ENCODE measurements at regions not wholly inside any gene's neighbourhood (a gene's known extent, or its start where the extent isn't known, plus 50 kb on each side); places are given as distances from the start of the nearest gene placed in this dataset.
"Not testable (repeated sequence)": the region's sequence is repeated elsewhere in the genome, so short reads cannot be mapped to it uniquely, and the experiment has no call there.

DNA sequence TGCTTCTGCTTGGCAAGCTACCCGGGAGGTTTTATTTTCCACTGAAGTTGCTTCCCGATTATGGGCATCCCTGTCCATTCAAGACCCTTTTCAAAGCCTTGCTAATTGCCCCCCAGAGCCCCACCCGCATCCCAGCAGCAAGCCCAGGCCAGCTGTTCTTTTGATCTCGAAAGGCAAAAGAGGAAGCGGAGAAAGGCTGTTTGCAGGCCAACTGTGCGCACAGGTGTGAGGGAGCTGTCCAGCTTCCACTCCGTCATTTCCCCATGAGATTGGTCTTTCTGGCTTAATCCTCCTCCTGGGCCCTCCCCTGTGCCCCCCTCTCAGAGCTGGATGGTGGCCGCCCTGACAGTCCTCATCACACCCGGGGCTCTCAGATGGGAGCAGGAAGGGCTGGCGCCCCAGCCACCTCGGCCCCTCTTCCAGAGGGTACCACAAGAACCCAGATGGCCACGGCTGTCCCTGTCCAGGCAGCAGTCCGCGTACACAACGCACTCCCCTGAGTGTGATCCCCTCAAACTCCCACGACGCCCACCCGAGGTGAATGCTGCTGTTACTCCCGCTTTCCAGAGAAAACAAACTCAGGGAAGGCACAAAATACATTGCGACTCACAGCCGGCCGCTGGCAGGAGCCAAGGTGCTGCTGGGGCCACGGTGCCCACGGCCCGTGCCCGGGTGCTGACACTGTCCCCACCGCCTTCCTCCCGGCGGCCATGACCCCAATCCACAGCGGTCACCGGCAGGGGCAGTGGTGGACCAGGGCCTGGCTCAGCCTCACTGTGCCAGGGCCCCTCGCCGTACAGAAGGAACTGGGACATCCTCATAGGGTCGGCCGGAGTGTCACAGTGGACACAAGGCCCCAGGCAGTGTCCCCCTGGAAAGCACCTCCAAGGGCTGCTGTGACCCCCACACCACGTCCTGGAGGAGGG, 121.9 kb downstream of the CRYAA start:
- H3K27ac Mint-ChIP-seq: no peak overlapping the region
- ATAC-seq (no peak), DNase-seq (no peak)
- peaks cover 2% of the 10 kb centered on the region for H3K27me3 Mint-ChIP-seq
- no peak overlapping the region for H3K4me3 Mint-ChIP-seq
- peaks cover 2% of the 10 kb centered on the region for H3K9me3 Mint-ChIP-seq
- H3K36me3 Mint-ChIP-seq (ENCODE audit: low read depth): no peaks in the 10 kb centered on the region
- peaks cover 2% of the 10 kb centered on the region for H3K4me1 Mint-ChIP-seq

DNA sequence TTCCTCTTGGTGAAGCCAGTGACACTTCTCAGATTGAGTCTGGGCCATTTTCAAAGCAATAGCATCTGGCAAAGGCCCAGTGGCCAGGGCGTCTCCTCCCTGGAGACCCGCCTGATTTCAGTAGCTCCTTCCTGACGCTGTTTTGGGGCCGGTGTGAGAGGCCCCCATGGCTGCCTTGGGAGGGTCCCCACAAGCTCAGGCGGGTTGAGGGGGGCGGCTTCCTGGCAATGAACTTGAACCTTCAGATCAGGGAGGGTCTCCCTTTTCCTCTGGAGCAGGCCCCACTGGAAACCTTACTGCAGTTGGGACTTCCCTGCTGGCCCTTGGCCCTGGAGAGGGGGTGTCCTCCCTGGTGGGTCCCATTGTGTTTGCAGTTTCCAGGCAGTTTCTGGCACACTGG, 121.2 kb downstream of the CRYAA start:
- ATAC-seq: no peak
- H3K36me3 Mint-ChIP-seq (ENCODE audit: low read depth): no peaks in the 10 kb centered on the region
- no peak for DNase-seq
- H3K27ac Mint-ChIP-seq: no peak overlapping the region
- H3K4me1 Mint-ChIP-seq: no peaks in the 10 kb centered on the region
- H3K4me3 Mint-ChIP-seq: no peak overlapping the region
- H3K9me3 Mint-ChIP-seq: no peaks in the 10 kb centered on the region
- H3K27me3 Mint-ChIP-seq: peaks cover 2% of the 10 kb centered on the region

DNA sequence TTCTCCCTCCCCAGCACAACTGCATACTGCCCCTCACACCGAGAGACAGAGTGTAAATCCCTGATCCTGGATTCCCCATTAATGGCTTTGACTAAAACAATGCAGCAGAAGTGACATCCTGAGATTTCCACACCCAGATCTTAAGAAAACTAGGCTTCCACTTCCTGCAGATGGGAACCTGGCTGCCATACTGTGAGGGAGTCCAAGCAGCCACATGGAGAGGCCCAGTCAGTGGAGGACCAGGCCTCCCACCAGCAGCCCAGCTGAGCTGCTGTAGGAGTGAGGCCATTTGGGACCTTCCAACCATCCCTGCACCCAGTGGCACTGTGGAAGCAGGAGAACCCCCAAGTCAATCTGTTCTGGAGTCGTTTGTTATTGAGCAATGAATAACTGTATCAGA, 120.6 kb downstream of the CRYAA start:
- H3K27me3 Mint-ChIP-seq: peaks cover 2% of the 10 kb centered on the region
- no peaks in the 10 kb centered on the region for H3K36me3 Mint-ChIP-seq (ENCODE audit: low read depth)
- no peak overlapping the region for H3K4me3 Mint-ChIP-seq
- H3K9me3 Mint-ChIP-seq: no peaks in the 10 kb centered on the region
- H3K4me1 Mint-ChIP-seq: no peaks in the 10 kb centered on the region
- DNase-seq: no peak
- ATAC-seq: no peak
- no peak overlapping the region for H3K27ac Mint-ChIP-seq

DNA sequence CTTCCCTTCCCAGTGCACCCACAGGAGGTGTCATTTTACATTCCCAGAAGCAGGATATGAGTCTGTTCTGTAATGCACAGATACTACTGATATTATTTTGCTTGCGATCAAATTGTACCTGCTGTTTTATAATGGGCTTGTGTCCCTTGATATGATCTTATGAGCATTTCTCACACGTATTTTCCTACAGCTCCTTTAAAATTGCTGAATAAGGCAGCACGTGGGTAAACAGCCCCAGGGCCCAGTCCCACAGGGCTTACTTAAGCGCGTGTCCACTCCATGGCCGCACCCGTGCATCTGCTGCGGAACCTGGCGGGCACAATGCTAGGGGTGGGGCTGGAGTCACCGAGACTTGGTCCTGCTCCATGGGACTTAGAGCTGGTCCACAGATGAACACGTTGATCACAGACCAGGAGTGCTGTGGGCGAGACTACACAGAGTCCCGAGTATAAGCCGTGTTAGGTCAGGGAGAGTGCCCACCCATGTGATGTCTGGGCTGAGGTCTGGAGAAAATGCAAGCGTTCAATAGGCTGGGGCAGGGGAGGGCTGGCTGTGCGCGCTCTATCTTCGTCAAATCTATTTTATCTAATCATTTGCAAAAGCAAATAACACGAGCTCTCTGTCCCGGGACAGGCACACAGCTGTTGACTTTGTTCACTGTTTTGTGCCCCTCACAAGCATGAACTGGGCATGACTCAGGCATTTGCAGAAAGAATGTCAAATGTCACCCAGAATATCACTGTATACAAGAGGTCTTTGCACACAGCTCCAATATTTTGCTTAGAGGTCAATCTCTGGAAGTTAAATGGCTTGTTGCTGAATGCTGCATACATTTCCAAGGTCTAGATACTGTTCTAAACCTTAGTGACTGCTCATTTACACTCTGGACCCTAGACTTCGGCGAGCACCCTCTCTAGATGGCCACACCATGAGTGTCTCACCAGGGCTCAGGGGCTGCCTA, 119.3 kb downstream of the CRYAA start:
- H3K27ac Mint-ChIP-seq: no peak overlapping the region
- no peak for DNase-seq
- no peaks in the 10 kb centered on the region for H3K4me1 Mint-ChIP-seq
- H3K4me3 Mint-ChIP-seq: no peak overlapping the region
- ATAC-seq: no peak
- H3K9me3 Mint-ChIP-seq: no peaks in the 10 kb centered on the region
- no peaks in the 10 kb centered on the region for H3K36me3 Mint-ChIP-seq (ENCODE audit: low read depth)
- H3K27me3 Mint-ChIP-seq: no peaks in the 10 kb centered on the region

DNA sequence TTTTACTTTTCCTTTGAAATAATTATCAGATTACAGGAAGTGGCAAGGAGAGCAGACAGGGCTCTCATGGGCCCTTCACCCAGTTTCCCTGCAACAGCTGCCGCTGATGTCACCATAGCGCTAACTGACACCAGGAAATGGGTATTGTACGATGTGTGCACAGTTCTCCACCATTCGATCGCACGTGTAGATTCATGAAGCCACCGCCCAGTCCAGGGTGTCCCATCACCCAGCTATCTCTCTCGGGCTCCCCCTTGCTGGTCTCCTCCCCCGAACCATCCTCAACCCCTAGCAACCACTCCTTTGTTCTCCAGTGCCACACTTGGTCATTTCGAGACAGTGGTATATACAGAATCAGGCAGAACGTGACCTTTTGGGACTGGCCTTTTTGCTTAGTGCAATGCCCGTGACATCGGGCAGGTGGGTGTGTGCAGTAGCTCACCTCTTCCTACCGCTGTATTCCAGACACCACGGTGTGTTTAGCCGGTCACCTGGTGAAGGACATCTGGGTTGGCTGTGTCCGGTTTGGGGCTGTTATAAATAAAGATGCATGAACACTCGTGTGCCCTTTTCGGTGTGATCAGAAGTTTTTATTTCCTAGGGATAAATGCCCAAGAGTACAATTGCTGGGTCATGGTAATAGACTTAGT, 118.4 kb downstream of the CRYAA start:
- H3K4me3 Mint-ChIP-seq: no peak overlapping the region
- no peaks in the 10 kb centered on the region for H3K36me3 Mint-ChIP-seq (ENCODE audit: low read depth)
- no peak for DNase-seq
- H3K9me3 Mint-ChIP-seq: no peaks in the 10 kb centered on the region
- ATAC-seq: no peak
- no peaks in the 10 kb centered on the region for H3K27me3 Mint-ChIP-seq
- H3K27ac Mint-ChIP-seq: no peak overlapping the region
- no peaks in the 10 kb centered on the region for H3K4me1 Mint-ChIP-seq

DNA sequence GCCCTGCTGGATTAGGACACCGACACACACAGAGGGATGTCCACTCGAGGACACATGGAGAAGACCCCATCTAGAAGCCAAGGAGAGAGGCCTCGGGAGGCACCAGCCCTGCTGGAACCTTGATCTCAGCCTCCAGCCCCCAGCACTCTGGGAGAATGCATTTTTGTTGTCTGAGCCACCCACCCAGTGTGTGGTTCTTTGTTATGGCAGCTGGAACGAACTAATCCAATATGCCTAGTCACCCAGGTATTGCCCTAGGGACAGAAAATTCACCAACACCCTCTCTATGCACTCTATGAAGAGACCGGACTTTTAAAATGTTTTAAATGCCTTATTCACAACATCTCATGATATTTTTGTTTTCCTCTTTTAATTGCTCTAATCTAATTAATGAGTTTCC, 117.4 kb downstream of the CRYAA start:
- DNase-seq (no peak), ATAC-seq (no peak)
- Mint-ChIP-seq H3K4me1 (peaks cover 2% of the 10 kb centered on the region), H3K4me3 (no peak overlapping the region), H3K27ac (no peak overlapping the region), H3K27me3 (no peaks in the 10 kb centered on the region), H3K9me3 (no peaks in the 10 kb centered on the region), H3K36me3 (ENCODE audit: low read depth) (no peaks in the 10 kb centered on the region)

DNA sequence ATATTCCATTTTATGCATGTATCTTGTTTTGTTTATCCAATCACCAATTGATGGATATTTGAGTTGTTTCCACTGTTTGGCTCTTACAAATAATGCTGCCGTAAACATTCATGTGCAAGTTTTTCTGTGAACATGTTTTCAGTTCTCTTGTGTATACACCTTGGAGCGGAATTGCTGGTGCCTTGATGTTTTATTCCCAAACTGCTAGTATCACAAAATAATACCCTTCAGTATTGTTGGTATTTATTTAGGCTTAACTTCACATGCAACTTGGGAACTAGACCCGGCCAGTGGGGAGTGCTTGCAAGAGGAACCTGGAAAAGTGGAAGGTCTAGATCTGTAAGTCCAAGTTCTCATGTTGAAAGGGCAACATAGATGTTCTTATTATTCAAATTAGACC, 115.9 kb downstream of the CRYAA start:
- ATAC-seq (no peak), DNase-seq (no peak)
- Mint-ChIP-seq H3K27me3 (no peaks in the 10 kb centered on the region), H3K36me3 (ENCODE audit: low read depth) (no peaks in the 10 kb centered on the region), H3K4me1 (peaks cover 6% of the 10 kb centered on the region), H3K9me3 (no peaks in the 10 kb centered on the region), H3K27ac (no peak overlapping the region), H3K4me3 (no peak overlapping the region)

DNA sequence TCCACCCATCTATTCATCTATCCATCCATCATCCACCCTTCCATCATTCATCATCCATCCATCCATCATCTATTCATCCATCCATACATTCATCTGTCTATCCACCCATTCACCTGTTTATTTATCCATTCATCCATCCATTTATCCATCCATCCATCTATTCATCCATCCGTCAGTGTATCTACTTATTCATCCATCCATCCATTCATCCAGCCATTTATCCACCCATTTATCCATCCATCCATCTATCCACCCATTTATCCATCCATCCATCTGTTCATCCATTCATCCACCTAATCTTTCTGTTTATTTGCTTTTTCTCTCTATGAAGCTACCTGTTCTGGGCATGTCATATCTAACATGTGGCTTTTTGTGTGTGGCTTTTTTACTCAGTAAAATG, 115.4 kb downstream of the CRYAA start:
- H3K27ac Mint-ChIP-seq: no peak overlapping the region
- H3K27me3 Mint-ChIP-seq: no peaks in the 10 kb centered on the region
- ATAC-seq (no peak), DNase-seq (no peak)
- peaks cover 6% of the 10 kb centered on the region for H3K4me1 Mint-ChIP-seq
- no peak overlapping the region for H3K4me3 Mint-ChIP-seq
- no peaks in the 10 kb centered on the region for H3K9me3 Mint-ChIP-seq
- H3K36me3 Mint-ChIP-seq (ENCODE audit: low read depth): no peaks in the 10 kb centered on the region

DNA sequence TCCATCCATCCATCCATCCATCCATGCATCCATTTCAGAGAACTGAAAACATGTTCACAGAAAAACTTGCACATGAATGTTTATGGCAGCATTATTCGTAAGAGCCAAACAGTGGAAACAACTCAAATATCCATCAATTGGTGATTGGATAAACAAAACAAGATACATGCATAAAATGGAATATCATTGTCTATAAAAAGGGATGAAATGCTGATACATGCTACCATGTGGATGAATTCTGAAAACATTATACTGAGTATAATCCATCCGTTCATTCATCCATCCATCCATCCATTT, 115.1 kb downstream of the CRYAA start:
- not testable (repeated sequence) for DNase-seq; H3K27ac Mint-ChIP-seq; H3K4me1 Mint-ChIP-seq; H3K9me3 Mint-ChIP-seq; H3K4me3 Mint-ChIP-seq; H3K27me3 Mint-ChIP-seq; ATAC-seq; H3K36me3 Mint-ChIP-seq (ENCODE audit: low read depth)

DNA sequence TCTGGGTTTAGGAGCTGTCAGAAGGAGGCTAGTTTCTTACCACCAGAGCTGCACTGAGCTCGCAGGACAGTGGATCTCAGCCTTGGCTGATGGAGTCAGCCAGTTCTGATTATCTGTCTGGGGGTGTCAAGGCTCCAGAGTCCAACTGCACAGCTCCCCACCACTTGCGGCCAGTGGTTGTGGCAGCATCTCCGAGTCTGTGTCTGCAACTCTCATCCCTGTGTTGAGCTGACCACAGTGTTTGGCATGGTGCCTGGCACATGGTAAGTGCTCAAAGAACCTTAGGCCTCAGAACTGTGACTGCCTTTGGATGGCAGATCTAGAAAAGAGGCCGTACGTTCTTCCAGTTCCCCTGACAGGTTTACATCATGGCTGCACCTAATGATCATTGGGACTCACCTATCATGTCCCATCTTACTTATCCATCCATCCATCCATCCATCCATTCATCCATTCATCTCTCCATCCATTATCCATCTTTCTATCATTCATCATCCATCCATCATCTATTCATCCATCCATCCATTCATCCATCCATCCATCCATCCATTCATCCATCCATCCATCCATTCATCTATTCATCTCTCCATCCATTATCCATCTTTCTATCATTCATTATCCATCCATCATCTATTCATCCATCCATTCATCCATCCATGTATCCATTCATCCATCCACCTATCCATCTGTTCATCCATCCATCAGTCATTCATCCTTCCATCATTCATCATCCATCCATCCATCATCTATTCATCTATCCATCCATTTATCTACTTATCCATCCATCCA, 114.5 kb downstream of the CRYAA start:
- H3K36me3 Mint-ChIP-seq (ENCODE audit: low read depth): no peaks in the 10 kb centered on the region
- no peak overlapping the region for H3K4me3 Mint-ChIP-seq
- H3K27ac Mint-ChIP-seq: no peak overlapping the region
- ATAC-seq: no peak
- no peaks in the 10 kb centered on the region for H3K9me3 Mint-ChIP-seq
- DNase-seq: no peak
- H3K4me1 Mint-ChIP-seq: peaks cover 6% of the 10 kb centered on the region
- peaks cover 2% of the 10 kb centered on the region for H3K27me3 Mint-ChIP-seq

DNA sequence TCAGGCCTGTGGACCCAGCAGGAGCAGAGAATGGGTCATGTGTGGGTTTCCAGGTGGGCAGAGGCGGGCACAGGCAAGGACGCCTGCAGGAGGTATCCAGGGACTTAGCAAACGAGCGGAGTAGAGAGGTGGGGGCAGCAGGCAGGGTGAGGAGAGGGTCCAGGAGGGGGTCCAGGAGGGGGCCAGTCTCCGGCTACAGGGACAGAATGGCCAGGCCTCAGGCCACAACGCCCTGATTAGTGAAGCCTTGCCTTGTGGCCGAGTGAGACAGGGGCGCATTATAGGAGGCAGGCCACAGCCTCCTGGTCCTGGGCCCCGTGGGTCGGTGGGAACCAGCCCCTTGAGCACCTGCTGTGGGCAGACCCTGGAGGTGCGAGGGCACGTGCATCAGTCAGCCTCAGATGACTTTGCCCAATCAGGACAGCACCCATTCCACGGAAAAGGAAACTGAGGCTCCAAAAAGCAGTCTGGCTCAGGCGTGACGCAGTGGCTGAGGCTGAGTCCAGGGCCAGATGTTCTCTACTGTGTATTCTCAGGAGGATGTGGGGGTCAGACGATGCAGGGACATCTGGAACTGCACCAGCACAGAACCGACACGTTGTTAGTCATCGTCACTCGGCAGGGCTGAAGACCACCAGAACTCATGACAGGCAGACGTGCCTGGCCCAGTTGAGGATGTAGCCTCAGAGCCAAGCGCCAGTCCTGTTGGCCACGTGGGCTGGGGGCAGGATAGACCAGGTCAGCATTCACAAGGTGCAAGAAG, 113.7 kb downstream of the CRYAA start:
- no peak overlapping the region for H3K4me3 Mint-ChIP-seq
- no peaks in the 10 kb centered on the region for H3K36me3 Mint-ChIP-seq (ENCODE audit: low read depth)
- peaks cover 7% of the 10 kb centered on the region for H3K27me3 Mint-ChIP-seq
- H3K9me3 Mint-ChIP-seq: no peaks in the 10 kb centered on the region
- H3K4me1 Mint-ChIP-seq: peaks cover 6% of the 10 kb centered on the region
- ATAC-seq: no peak
- H3K27ac Mint-ChIP-seq: no peak overlapping the region
- DNase-seq: no peak

DNA sequence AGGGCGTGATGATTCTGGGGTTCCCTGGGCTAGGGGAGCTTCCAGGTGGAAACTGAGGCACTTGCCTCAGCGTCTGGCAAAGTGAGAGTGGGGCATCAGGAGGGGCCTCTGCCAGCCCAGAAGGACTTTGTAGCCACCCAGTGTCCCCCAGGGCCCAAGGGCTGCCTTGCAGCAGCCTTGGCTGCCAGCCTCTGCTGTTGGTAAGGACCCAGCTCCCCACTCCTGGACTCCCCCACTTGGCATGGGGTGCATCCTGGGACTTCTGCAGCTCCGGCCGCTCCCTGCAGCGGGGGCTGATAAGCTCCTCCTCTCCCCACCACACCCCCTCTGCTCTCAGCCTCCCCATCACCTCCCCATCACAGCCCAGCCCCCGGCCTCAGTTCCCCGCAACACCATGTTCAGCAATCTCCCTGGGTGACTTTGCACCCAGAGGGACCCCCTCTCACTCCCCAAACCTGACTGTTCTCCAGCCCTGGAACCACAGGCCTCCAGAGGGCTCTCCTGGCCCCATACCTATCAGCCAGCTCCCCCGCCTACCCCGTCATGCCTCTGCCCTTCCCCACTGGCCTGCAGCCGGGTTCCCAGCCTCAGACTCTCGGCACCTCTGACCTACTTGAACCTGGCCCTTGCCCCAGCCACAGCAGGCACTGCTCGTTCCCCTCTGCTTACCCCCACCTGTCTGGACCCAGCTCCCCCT, 113.0 kb downstream of the CRYAA start:
- no peak for ATAC-seq
- H3K27ac Mint-ChIP-seq: no peak overlapping the region
- no peaks in the 10 kb centered on the region for H3K9me3 Mint-ChIP-seq

DNA sequence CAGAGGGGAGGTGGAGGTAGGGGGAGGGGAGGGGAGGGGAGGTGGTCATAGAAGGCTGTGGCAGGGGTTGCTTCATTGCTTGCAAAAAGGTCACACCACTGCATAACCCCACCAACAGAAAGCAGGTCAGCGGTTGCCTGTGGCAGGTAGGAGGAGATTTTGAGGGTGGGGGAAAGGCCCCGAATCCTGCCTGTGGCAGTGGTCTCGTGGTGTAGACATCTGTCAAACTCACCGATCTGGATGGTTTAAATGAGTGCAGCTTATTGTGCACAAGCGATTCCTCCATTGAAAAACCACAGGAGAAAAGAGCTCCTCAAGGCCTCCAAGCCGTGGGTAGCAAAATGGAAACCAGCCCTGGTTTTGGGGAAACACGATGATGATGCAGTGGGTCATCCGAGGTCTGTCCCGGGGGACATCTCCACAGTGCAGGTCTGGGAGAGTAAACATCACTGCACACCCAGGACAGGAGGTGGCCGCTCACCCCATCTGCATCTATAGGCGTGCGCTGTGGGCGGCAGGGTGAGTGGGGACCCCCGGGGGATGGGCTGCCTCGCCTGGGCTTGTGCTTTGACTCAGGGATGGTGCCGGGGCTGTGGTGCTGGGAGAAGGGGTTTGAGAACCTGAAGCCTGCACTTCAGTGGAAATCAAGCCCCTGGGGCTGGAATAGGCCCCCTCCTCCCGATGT, 112.3 kb downstream of the CRYAA start:
- Mint-ChIP-seq H3K4me3 (no peak overlapping the region), H3K27ac (no peak overlapping the region), H3K4me1 (peaks cover 8% of the 10 kb centered on the region), H3K9me3 (no peaks in the 10 kb centered on the region), H3K36me3 (ENCODE audit: low read depth) (no peaks in the 10 kb centered on the region), H3K27me3 (peaks cover 10% of the 10 kb centered on the region)
- DNase-seq (no peak), ATAC-seq (peak; percentile 67)

More for the DNA sequence above, 113.0 kb downstream of the CRYAA start:
- Mint-ChIP-seq H3K27me3 (peaks cover 7% of the 10 kb centered on the region), H3K4me3 (no peak overlapping the region), H3K36me3 (ENCODE audit: low read depth) (no peaks in the 10 kb centered on the region), H3K4me1 (peaks cover 6% of the 10 kb centered on the region)
- no peak for DNase-seq

Measured in activated naive CD8-positive, alpha-beta T cell treated with anti-CD3 and anti-CD28 coated beads, Interleukin-2, amount 50 U/mL, for 24 hours (primary cell).